HepG2 (cell line): ENCODE measurements at regions not wholly inside any gene's neighbourhood (a gene's known extent, or its start where the extent isn't known, plus 50 kb on each side); places are given as distances from the start of the nearest gene placed in this dataset.

Source experiments
- ESRRA ChIP-seq: sonication (generic); formaldehyde crosslinking; IDR thresholded peaks from 2 replicates; pipeline ENCODE4 v1.5.1; 2020; ENCODE audit warnings: mild to moderate bottlenecking, low read depth, missing genetic modification reagents
- GZF1 ChIP-seq: sonication (generic); formaldehyde crosslinking; IDR thresholded peaks from 2 replicates; pipeline ENCODE4 v1.5.1; 2020; ENCODE audit warnings: mild to moderate bottlenecking, missing genetic modification reagents
- KLF15 ChIP-seq: sonication (generic); formaldehyde crosslinking; IDR thresholded peaks from 2 replicates; pipeline ENCODE4 v1.8.1; 2023; ENCODE audit warnings: borderline replicate concordance, mild to moderate bottlenecking, inconsistent platforms, missing genetic modification reagents, mixed read lengths
- MYNN ChIP-seq: sonication (generic); formaldehyde crosslinking; IDR thresholded peaks from 2 replicates; pipeline ENCODE4 v1.4.0; 2020; ENCODE audit warnings: mild to moderate bottlenecking, low read depth, missing genetic modification reagents
- TF ChIP-seq, protein P1 (sequence below): sonication (generic); formaldehyde crosslinking; IDR thresholded peaks from 2 replicates; pipeline ENCODE4 v1.4.0; 2020; ENCODE audit warnings: missing genetic modification reagents, borderline replicate concordance

DNA sequence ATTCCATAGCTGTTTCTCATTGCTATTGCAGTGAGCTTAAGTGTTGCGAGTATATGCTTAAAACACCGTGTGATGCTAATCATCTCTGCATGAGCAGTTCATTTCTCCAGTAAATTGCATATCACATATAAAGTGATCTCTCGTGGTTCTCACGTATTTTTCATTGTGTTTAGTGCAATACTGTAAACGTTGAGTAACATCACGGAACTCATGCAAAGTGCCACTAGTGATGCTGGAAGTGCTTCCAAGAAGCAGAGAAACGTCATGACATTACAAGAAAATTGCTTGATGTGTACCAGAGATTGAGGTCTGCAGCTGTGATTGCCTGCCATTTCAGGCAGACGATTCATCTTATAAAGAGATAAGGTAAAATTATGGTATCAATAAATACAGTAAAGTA is 830.4 kb downstream of the GRIK2 start:
- TF ChIP-seq GZF1 (CRISPR knock-in tag), result no peak
- no peak for TF ChIP-seq MYNN (CRISPR knock-in tag)
- TF ChIP-seq, protein P1, sequence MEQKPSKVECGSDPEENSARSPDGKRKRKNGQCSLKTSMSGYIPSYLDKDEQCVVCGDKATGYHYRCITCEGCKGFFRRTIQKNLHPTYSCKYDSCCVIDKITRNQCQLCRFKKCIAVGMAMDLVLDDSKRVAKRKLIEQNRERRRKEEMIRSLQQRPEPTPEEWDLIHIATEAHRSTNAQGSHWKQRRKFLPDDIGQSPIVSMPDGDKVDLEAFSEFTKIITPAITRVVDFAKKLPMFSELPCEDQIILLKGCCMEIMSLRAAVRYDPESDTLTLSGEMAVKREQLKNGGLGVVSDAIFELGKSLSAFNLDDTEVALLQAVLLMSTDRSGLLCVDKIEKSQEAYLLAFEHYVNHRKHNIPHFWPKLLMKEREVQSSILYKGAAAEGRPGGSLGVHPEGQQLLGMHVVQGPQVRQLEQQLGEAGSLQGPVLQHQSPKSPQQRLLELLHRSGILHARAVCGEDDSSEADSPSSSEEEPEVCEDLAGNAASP (CRISPR knock-in tag), result no peak
- no peak for TF ChIP-seq ESRRA
- TF ChIP-seq KLF15 (CRISPR knock-in tag), result no peak
